ENCODE measurements at regions not wholly inside any gene's neighbourhood (a gene's known extent, or its start where the extent isn't known, plus 50 kb on each side); places are given as distances from the start of the nearest gene placed in this dataset.
A peak's percentile ranks its signal among the peaks of the same experiment; 100 is the strongest.

GRCh38 chr6:51495096-51495495, 592.3 kb downstream of the PKHD1 start:
- no peak for DNase-seq

- DNase-seq: no peak
These were observed 591.6 kb downstream of the PKHD1 start for GRCh38 chr6:51495610-51496396.

DNA sequence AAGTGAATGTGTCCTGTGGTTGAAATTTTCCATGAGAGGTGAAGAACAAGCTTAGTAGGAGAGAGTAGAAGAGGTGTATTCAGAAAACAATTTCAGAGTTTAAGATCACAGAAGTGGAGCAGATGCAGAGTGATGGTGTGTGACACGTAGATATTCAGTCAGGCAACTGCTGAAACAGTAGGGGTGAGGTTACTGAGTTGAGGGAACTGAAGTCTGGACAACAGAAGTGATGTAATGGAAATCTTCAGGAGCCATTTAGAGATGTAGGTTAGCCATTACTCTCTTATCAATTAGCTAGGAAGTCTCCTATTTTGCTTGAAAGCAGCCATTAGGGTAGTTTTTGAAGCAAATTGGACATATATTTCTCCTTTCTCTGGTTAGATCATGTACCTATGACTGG, 584.4 kb downstream of the PKHD1 start:
- no peak for DNase-seq

DNA sequence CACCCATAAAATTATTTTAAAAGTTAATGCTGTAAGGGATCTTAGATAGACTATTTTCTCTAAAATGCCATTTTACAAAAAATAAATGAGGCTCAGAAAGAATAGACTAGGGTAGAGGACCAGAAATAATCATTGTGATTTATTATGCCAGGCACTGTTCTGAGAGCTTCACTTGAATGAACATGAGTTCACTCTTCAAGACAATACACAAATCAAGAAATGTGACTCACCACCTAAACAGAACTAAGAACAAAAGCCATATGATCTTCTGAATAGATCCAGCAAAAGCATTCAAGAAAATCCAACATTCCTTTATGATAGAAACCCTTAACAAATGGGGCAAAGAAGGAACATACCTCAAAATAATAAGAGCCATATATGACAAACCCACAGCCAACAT, 582.0 kb downstream of the PKHD1 start:
- no peak for DNase-seq

- DNase-seq: no peak
These were observed 577.8 kb downstream of the PKHD1 start for GRCh38 chr6:51509597-51509996.

DNA sequence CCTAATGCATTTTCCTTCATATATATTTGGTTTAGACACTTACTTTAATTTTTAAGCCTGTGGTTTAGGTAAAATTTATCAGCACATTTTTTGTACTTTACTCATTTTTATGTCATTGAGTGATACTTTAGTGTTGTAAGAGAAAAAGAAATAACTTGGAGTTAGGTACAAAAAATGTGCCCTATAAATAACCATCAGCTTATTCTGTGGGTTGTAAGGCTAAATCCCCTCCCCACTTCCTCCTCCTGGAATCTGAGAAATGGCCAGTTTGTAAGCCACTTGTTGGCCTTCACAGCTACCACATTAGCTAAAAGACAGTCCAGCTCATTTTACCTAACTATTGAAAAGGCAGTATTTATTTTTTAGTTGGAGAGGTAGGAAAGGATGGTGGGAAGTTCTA, 576.3 kb downstream of the PKHD1 start:
- DNase-seq: no peak

- DNase-seq: no peak
These were observed 573.3 kb downstream of the PKHD1 start for GRCh38 chr6:51513891-51514747.

DNA sequence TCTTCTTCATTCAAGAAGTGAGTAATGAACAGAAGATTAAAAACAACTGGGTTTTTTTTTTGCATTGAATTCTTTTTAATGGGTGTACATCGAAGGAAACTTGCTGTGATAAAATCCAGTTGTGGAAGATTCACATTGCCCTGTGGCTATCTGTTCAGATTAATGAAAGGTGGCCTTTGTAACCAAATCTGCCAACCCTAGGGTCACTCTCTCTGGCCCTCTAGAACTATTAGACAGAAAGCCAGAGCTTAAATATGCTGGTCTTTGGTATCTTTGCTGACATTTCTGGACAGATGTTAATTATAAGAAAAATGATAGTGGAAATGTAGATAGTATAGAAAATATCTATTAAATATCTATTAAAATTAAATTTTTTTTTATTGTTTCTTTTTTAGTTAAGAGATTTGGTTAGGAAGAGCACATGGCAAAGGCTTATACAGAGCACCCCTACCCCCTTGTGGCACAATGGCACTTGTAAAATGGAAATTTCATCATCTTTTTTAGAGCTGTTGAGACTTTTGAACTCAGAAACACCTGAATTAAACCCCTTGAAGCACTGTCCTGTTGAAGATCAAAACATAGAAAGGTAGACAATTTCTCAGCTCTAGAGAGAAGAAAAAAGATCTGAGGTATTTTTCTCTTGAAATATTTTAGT, 572.5 kb downstream of the PKHD1 start:
- DNase-seq: no peak

DNA sequence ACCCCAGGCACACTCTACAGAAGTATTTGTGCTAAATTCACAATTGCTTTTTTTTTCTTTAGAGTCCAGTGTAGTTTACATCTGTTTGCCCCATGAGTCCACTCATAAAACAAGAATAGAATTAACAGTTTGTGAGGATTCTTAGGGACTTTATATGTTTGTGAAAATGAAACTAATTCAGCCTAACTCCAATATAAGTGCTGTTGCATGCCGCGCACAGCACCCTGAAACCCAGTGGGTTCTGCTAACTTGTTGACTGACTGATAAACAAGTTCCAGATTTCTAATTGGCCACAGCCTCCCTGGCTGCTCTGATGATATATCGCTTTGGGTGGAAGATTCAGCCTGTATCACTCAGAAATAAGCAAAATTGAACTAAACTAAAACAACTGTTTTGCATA, 561.4 kb downstream of the PKHD1 start:
- no peak for DNase-seq

- DNase-seq: no peak
These were observed 560.5 kb downstream of the PKHD1 start for GRCh38 chr6:51526922-51527321.

GRCh38 chr6:51528556-51528955, 558.9 kb downstream of the PKHD1 start:
- no peak for DNase-seq

- DNase-seq: no peak
These were observed 558.2 kb downstream of the PKHD1 start for GRCh38 chr6:51529240-51529639.

DNA sequence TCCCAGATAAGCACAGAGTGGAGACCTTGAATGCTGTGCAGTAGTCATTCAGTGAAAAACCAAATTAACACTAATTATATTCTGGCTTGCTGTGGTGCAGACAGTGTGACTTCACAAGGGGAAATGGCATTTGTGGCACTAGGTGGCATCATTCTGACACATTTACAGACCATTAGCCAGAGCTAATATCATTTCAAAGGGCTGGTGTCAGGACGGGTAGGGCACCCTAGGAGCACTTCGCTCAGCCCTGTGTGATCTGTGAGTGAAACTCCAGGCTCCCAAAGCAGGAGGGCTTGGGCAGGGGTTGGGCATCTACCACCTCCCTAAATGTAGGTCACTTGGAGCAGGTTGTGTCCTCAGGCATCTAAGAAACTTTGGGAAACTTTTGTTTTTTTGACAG, 555.8 kb downstream of the PKHD1 start:
- DNase-seq: no peak

- DNase-seq: no peak
These were observed 553.5 kb downstream of the PKHD1 start for GRCh38 chr6:51533962-51534361.

DNA sequence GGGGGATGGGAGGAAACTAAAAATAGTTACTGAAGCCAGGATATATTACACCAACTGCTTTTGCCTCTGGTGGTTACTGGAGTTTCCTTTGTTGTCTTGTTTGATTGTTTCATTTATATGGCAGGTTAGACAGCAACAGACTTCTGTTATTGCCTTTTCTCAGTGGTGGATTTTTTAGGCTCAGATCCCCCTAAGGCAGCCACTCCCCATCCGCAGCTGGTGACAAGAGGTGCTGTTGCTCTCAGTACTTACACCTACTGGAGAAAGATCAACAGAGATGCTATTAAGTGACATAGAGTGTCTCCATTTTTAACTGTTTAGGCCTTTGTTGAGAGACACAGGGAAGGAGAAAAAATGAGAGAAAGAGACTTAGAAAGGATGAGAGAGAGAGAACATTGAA, 552.1 kb downstream of the PKHD1 start:
- no peak for DNase-seq

DNA sequence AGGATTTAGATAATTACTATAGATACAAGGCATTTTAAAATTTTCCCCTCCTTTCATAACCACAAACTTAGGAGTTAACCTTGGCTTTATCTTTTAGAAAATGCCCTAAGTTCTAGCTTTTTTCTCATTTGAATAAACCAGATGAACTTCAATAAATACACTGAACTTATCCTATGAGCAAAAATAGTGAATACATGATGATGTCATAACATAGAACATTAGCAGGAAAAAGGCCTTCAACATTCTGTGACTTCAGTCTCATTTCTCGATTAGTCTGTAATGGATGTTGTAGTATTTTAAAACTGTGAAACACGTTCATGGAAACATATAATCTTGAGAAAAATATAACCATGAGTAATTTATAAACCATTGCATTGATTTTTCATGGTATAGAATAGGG, 550.7 kb downstream of the PKHD1 start:
- DNase-seq: no peak

- peak; percentile 71 for DNase-seq
These were observed 545.6 kb downstream of the PKHD1 start for GRCh38 chr6:51541847-51542246.

GRCh38 chr6:51542475-51542874, 544.9 kb downstream of the PKHD1 start:
- no peak for DNase-seq

DNA sequence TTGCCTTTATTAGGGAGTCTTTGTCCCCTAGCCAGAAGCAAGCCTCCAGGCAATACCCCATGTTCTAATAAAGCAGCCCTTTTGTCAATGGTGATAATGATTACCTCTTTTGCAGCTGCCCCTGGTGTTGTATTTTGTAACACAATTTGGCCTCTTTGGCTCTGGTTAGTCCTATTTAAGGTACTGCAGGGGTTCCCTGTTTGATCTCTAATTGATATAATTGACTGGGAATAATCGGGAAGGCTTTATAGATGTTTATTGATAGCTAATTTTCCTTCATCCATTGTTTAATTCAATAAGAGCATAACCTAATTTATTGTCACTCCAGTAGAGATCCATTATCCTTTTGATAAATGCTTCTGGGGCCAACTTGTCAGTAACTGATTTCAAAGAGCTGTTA, 537.2 kb downstream of the PKHD1 start:
- DNase-seq: peak; percentile 94

GRCh38 chr6:51552435-51552834, 535.0 kb downstream of the PKHD1 start:
- DNase-seq: no peak

GRCh38 chr6:51553246-51554015, 534.0 kb downstream of the PKHD1 start:
- no peak for DNase-seq

GRCh38 chr6:51554029-51554428, 533.4 kb downstream of the PKHD1 start:
- DNase-seq: no peak

- no peak for DNase-seq
These were observed 528.4 kb downstream of the PKHD1 start for GRCh38 chr6:51559059-51559458.
